ENCODE measurements at regions not wholly inside any gene's neighbourhood (a gene's known extent, or its start where the extent isn't known, plus 50 kb on each side); places are given as distances from the start of the nearest gene placed in this dataset.

- TF ChIP-seq CTCF (IDR thresholded peaks at IDR 0.05; ENCODE audit: low read depth, low read length): no peak
- no peak for DNase-seq (ENCODE audit: low read depth, low spot score)
- in situ Hi-C loops (cut with HindIII; ENCODE audit: low sequenced_read_pairs): no loop called here
- H3K4me3 ChIP-seq (ENCODE audit: low read depth, low read length): no peak overlapping the region
Measured at GRCh38 chr14:76694106-76694505, 67.2 kb upstream of the VASH1 start.

DNA sequence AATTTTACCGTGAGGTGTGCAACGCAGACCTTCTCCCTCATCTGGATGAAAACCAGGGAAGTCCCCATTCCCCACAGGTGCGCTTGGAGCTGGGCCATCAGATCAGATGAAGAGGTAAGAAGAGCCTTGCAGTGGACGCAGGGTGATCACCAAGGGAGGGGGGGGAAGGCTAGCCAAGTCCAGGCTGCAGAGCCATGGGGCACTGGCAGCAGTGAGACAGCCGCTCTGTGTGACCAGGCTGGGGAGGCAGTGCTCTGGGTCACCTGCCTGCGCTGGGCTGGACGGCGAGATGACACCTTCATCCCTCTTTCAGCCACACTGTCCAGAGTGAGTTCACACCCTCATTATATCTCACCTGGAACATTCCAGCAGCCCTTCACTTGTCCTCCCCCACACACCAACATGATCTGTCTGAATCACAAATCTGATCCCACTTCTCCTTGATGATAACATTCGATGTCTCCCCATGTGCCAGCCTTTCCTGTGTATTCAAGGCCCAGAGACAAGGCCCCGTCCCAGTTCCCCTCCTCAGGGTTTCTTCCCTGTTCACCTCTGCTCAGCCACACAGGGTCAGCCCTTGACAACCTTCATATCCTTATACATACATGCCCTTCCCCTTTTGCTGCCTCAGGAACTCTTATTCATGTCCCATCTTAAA is 65.9 kb upstream of the VASH1 start:
- H3K4me3 ChIP-seq (ENCODE audit: low read depth, low read length): no peak overlapping the region
- in situ Hi-C loops (cut with HindIII; ENCODE audit: low sequenced_read_pairs): no loop called here
- TF ChIP-seq CTCF (IDR thresholded peaks at IDR 0.05; ENCODE audit: low read depth, low read length): no peak
- DNase-seq (ENCODE audit: low read depth, low spot score): no peak

DNA sequence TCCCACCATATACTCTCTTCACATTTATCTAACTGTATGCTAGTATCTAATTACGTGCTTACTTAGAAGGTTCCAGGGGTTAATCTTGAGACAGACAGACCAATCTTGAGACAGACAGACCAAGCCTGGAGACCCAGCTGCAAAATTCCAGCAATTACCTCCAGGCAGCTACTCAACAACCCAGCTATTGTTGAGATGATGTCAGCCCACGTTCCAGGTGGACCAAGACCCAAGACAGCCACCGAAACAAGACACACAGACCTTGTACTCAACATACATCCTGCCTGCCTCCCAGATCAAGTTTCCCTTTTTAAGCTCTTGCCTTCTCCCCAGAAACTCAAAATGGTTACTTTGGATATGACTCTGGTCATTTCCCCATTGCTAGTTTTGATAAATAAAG is 64.9 kb upstream of the VASH1 start:
- no peak for DNase-seq (ENCODE audit: low read depth, low spot score)
- TF ChIP-seq CTCF (IDR thresholded peaks at IDR 0.05; ENCODE audit: low read depth, low read length): no peak

DNA sequence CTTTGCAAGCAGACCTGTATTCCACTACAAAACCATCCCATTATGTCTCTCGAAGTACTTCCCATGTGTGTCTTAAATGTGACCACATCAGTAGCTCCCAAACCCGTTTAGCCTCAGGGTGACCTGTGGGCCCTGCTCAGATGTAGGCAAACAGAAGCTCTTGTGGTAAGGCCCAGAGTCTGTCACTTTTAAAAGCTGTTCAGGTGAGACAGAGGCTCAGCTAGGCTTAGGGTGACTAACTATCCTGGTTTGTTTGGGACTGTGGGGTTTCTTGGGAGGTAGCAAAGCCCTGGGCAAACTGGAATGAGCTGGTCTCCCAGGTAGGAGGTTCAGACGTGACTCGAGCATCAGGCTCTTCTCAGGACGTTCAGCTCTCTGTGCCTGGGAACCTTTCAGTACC is 64.5 kb upstream of the VASH1 start:
- no peak for TF ChIP-seq CTCF (IDR thresholded peaks at IDR 0.05; ENCODE audit: low read depth, low read length)
- in situ Hi-C loops (cut with HindIII; ENCODE audit: low sequenced_read_pairs): no loop called here
- no peak for DNase-seq (ENCODE audit: low read depth, low spot score)

More for the DNA sequence above, 64.9 kb upstream of the VASH1 start:
- no peak overlapping the region for H3K4me3 ChIP-seq (ENCODE audit: low read depth, low read length)
- in situ Hi-C loops (cut with HindIII; ENCODE audit: low sequenced_read_pairs): no loop called here

DNA sequence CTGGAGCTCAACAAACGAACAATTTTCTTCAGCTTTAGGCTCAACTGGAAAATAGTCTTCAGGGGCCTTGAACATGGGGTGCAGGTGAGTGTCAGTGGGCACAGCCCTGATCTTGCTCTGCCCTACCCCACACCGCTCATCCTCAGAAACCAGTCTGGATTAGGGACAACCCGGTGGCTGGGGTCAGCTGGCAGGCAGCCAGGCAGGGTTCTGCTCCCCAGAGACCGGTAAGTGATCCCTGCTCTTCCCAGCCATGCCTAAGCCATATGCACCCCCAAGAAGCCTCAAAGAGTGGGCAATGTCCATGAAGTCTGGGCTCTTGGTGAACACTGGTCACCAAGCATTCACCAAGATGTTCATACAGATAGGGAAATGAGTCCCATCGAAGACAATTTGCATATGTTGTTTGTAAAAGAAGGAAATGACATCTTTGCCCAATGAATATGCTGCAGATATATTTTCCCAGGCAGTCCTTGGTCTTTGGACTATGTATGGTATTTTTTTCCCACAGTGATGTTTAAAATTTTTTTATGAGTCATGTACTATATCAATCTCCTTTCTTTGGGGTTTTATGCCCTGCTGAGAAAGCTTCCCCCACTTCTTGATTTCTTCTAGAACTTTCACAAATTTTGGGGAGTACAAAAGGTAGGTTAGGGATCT is 63.9 kb upstream of the VASH1 start:
- H3K4me3 ChIP-seq (ENCODE audit: low read depth, low read length): no peak overlapping the region
- TF ChIP-seq CTCF (IDR thresholded peaks at IDR 0.05; ENCODE audit: low read depth, low read length): no peak
- no peak for DNase-seq (ENCODE audit: low read depth, low spot score)
- in situ Hi-C loops (cut with HindIII; ENCODE audit: low sequenced_read_pairs): no loop called here

More for the DNA sequence above, 64.5 kb upstream of the VASH1 start:
- H3K4me3 ChIP-seq (ENCODE audit: low read depth, low read length): no peak overlapping the region

DNA sequence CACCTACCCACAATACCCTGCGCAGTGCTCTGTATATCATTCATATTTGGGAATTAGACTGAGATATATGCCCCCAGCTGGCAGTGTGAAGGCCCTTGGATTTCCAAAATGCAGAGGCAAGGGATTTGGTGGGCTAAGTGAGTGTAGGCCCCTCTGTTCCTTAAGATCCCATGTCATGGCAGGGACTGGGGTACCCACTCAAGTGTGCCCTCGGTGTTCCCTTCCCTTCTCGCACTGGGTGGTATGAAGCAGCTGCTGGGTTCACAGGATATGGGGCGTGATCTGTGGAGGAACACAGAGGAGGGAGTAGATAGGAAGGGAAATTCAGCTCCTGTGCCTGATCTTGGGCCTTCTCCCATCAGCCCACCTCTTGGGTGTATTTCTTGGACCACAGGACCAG is 63.1 kb upstream of the VASH1 start:
- H3K4me3 ChIP-seq (ENCODE audit: low read depth, low read length): no peak overlapping the region
- TF ChIP-seq CTCF (IDR thresholded peaks at IDR 0.05; ENCODE audit: low read depth, low read length): no peak
- in situ Hi-C loops (cut with HindIII; ENCODE audit: low sequenced_read_pairs): no loop called here
- DNase-seq (ENCODE audit: low read depth, low spot score): no peak
